HEK293 (cell line): ENCODE measurements at regions not wholly inside any gene's neighbourhood (a gene's known extent, or its start where the extent isn't known, plus 50 kb on each side); places are given as distances from the start of the nearest gene placed in this dataset.

Source experiments
- CTCF ChIA-PET: fragments of 350-600 bp; formaldehyde crosslinking; extraction: SDS; loops from one replicate; lab custom pipeline; 2021; ENCODE audit warnings: antibody characterized with exemption; lab: Yijun Ruan, JAX
- POLR2A ChIA-PET: fragments of 300-600 bp; formaldehyde crosslinking; extraction: SDS; loops from one replicate; lab custom pipeline; 2020; ENCODE audit warnings: antibody characterized with exemption, inconsistent platforms; lab: Yijun Ruan, JAX
- H3K27ac ChIP-seq: fragments of 200-500 bp; sonication (Bioruptor generic); 2 replicates; pipeline ENCODE4 v1.5.1; 2014; ENCODE audit warnings: low read depth, low read length, control low read depth, inconsistent platforms; ENCODE audit errors: extremely low read depth
- H3K36me3 ChIP-seq, 2 experiments: fragments of 200-500 bp in 1 of 2; sonication (Bioruptor generic) in 1 of 2; 1 replicate in 1 of 2; 2 replicates in 1 of 2; pipeline ENCODE4 v1.5.1; 2014 to 2017; ENCODE audit warnings: inconsistent platforms in 2 of 2, low read length in 2 of 2; ENCODE audit not compliant: control insufficient read depth in 2 of 2, insufficient read depth in 1 of 2
- H3K4me1 ChIP-seq: fragments of 200-500 bp; sonication (Bioruptor generic); 2 replicates; pipeline ENCODE4 v1.5.1; 2014; ENCODE audit warnings: mild to moderate bottlenecking, low read length, inconsistent platforms; ENCODE audit not compliant: control insufficient read depth, insufficient read depth
- H3K4me3 ChIP-seq: 2 replicates; pipeline ENCODE4 v1.5.1; 2011; ENCODE audit warnings: low read depth, mild to moderate bottlenecking, control low read depth, low read length, moderate library complexity
- H3K9me3 ChIP-seq: fragments of 200-500 bp; sonication (Bioruptor generic); 2 replicates; pipeline ENCODE4 v1.5.1; 2014; ENCODE audit warnings: low read depth, low read length, inconsistent platforms; ENCODE audit not compliant: control insufficient read depth, insufficient read depth
- HOXC10 ChIP-seq: sonication (generic); formaldehyde crosslinking; IDR thresholded peaks from 2 replicates; pipeline ENCODE4 v1.8.1; 2023; ENCODE audit warnings: mild to moderate bottlenecking, missing genetic modification reagents
- MZF1 ChIP-seq: fragments of 450-650 bp; formaldehyde crosslinking; IDR thresholded peaks from 2 replicates; pipeline ENCODE4 v1.5.1; 2017; ENCODE audit warnings: missing biosample characterization, missing genetic modification characterization, borderline replicate concordance
- ZBTB21 ChIP-seq: fragments of 450-650 bp; formaldehyde crosslinking; IDR thresholded peaks from 2 replicates; pipeline ENCODE4 v1.5.1; 2017; ENCODE audit warnings: missing biosample characterization, missing genetic modification characterization
- ZBTB8A ChIP-seq: fragments of 450-650 bp; formaldehyde crosslinking; IDR thresholded peaks from 2 replicates; pipeline ENCODE4 v1.5.1; 2016; ENCODE audit warnings: missing biosample characterization, missing genetic modification characterization
- ZNF10 ChIP-seq: fragments of 450-650 bp; formaldehyde crosslinking; IDR thresholded peaks from 2 replicates; pipeline ENCODE4 v1.5.1; 2017; ENCODE audit warnings: missing biosample characterization, missing genetic modification characterization
- ZNF112 ChIP-seq: fragments of 450-650 bp; formaldehyde crosslinking; IDR thresholded peaks from 2 replicates; pipeline ENCODE4 v1.5.0; 2017; ENCODE audit warnings: missing biosample characterization, missing genetic modification characterization
- ZNF132 ChIP-seq: fragments of 450-650 bp; formaldehyde crosslinking; IDR thresholded peaks from 2 replicates; pipeline ENCODE4 v1.5.1; 2017; ENCODE audit warnings: missing biosample characterization, missing genetic modification characterization, borderline replicate concordance
- ZNF138 ChIP-seq: fragments of 450-650 bp; formaldehyde crosslinking; IDR thresholded peaks from 2 replicates; pipeline ENCODE4 v1.5.1; 2016; ENCODE audit warnings: missing biosample characterization, missing genetic modification characterization, borderline replicate concordance
- ZNF2 ChIP-seq: fragments of 450-650 bp; formaldehyde crosslinking; IDR thresholded peaks from 2 replicates; pipeline ENCODE4 v1.5.1; 2016; ENCODE audit warnings: missing biosample characterization, missing genetic modification characterization
- ZNF629 ChIP-seq: fragments of 450-650 bp; formaldehyde crosslinking; IDR thresholded peaks from 2 replicates; pipeline ENCODE4 v1.5.1; 2017; ENCODE audit warnings: missing biosample characterization, missing genetic modification characterization
- ZNF76 ChIP-seq: fragments of 450-650 bp; formaldehyde crosslinking; IDR thresholded peaks from 2 replicates; pipeline ENCODE4; 2016; ENCODE audit warnings: low read depth, missing biosample characterization, missing genetic modification characterization, borderline replicate concordance
- ZNF791 ChIP-seq: fragments of 450-650 bp; formaldehyde crosslinking; IDR thresholded peaks from 2 replicates; pipeline ENCODE4 v1.5.1; 2016; ENCODE audit warnings: missing biosample characterization, missing genetic modification characterization
- TF ChIP-seq, protein P1 (sequence below): fragments of 450-650 bp; formaldehyde crosslinking; IDR thresholded peaks from 2 replicates; pipeline ENCODE4 v1.5.1; 2017; ENCODE audit warnings: missing biosample characterization, missing genetic modification characterization
- TF ChIP-seq, protein P2 (sequence below): fragments of 450-650 bp; formaldehyde crosslinking; IDR thresholded peaks from 2 replicates; pipeline ENCODE4 v1.5.1; 2016; ENCODE audit warnings: missing biosample characterization, missing genetic modification characterization
- TF ChIP-seq, protein P3 (sequence below): fragments of 450-650 bp; formaldehyde crosslinking; conservative IDR thresholded peaks from 2 replicates; pipeline ENCODE4 v1.5.1; 2016; ENCODE audit warnings: low read depth, missing biosample characterization, missing genetic modification characterization
- TF ChIP-seq, protein P4 (sequence below): fragments of 450-650 bp; formaldehyde crosslinking; IDR thresholded peaks from 2 replicates; pipeline ENCODE4 v1.5.1; 2016; ENCODE audit warnings: missing biosample characterization, missing genetic modification characterization
- TF ChIP-seq, protein P5 (sequence below): fragments of 450-650 bp; formaldehyde crosslinking; IDR thresholded peaks from 2 replicates; pipeline ENCODE4 v1.5.1; 2016; ENCODE audit warnings: missing biosample characterization, missing genetic modification characterization
- TF ChIP-seq, protein P6 (sequence below): fragments of 450-650 bp; formaldehyde crosslinking; IDR thresholded peaks from 2 replicates; pipeline ENCODE4 v1.5.1; 2016; ENCODE audit warnings: missing biosample characterization, missing genetic modification characterization

DNA sequence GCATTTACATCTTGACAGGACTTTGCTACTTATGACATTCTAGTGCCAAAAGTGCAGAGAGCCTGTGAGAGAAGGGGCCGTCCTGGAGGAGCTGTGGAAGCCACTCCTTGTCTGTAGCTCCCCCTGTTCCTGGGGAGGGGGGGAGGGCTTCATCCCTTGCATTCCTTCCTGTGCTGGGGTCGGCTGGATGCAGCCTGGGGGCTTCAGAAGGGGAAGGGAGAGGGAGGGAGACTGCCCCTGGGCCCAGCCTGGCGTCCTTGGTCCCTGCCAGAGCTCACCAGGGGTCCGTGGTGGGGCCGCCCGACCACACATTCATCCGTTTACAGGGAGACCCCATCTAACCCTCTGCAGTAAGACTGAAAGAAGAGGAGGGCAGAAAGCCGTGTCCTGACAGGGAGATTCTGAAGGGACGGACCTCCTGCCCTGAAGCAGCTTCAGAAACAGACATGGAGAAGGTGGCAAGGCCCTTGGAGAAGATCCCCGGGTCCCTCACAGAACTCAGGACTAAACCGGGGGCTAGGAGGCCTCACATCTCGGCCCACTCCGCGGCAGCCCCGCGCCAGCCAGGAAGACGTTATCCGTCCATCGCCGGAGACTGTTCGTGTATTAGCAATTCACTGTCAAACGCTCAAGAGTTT, 258.3 kb upstream of the SALL3 start (continued):
- TF ChIP-seq, protein P1, sequence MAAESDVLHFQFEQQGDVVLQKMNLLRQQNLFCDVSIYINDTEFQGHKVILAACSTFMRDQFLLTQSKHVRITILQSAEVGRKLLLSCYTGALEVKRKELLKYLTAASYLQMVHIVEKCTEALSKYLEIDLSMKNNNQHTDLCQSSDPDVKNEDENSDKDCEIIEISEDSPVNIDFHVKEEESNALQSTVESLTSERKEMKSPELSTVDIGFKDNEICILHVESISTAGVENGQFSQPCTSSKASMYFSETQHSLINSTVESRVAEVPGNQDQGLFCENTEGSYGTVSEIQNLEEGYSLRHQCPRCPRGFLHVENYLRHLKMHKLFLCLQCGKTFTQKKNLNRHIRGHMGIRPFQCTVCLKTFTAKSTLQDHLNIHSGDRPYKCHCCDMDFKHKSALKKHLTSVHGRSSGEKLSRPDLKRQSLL (tag by site-specific recombination) = no peak
- TF ChIP-seq HOXC10 (CRISPR knock-in tag) (no peak), ZNF10 (tag by site-specific recombination) (no peak), ZNF76 (tag by site-specific recombination) (no peak)
- TF ChIP-seq, protein P2, sequence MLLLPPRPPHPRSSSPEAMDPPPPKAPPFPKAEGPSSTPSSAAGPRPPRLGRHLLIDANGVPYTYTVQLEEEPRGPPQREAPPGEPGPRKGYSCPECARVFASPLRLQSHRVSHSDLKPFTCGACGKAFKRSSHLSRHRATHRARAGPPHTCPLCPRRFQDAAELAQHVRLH (tag by site-specific recombination) = no peak
- TF ChIP-seq, all 188 proteins: peak for 0

DNA sequence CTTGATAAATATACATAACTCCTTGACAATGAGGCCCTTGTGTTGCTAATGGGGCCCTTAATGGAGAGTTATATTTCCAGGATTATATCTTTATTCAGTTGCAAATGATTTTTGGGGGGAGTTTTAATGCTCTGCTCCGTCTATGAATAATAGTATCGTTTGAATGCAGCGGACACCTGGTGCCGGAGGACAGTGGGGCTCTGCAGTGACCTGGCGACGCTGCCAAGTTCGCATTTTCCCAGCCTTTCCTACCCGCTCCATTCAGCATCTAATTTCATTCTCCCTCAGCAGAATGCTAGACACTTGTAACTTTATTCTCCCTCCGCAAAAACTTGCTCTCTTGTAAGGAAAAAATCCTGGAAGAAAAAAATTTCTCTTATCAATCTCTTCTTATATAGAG, 257.6 kb upstream of the SALL3 start:
- ChIA-PET CTCF (interaction anchor here (1.0 kb wide), 1 partner anchor 14 kb away, joined by 5 read pairs; no protein-coding TSS in a partner anchor), POLR2A (no interaction called here)
- Histone ChIP-seq H3K4me3 (no peak overlapping the region), H3K36me3 (no peaks in the 10 kb centered on the region), H3K9me3 (no peaks in the 10 kb centered on the region), H3K4me1 (no peaks in the 10 kb centered on the region), H3K27ac (no peak overlapping the region)
- TF ChIP-seq ZNF2 (tag by site-specific recombination) (no peak), ZNF76 (tag by site-specific recombination) (no peak), ZNF132 (no peak), ZBTB8A (tag by site-specific recombination) (no peak), ZNF629 (tag by site-specific recombination) (no peak), ZBTB21 (no peak), ZNF791 (no peak), ZNF112 (tag by site-specific recombination) (no peak), ZNF138 (tag by site-specific recombination) (no peak), MZF1 (tag by site-specific recombination) (no peak)
- TF ChIP-seq, protein P3, sequence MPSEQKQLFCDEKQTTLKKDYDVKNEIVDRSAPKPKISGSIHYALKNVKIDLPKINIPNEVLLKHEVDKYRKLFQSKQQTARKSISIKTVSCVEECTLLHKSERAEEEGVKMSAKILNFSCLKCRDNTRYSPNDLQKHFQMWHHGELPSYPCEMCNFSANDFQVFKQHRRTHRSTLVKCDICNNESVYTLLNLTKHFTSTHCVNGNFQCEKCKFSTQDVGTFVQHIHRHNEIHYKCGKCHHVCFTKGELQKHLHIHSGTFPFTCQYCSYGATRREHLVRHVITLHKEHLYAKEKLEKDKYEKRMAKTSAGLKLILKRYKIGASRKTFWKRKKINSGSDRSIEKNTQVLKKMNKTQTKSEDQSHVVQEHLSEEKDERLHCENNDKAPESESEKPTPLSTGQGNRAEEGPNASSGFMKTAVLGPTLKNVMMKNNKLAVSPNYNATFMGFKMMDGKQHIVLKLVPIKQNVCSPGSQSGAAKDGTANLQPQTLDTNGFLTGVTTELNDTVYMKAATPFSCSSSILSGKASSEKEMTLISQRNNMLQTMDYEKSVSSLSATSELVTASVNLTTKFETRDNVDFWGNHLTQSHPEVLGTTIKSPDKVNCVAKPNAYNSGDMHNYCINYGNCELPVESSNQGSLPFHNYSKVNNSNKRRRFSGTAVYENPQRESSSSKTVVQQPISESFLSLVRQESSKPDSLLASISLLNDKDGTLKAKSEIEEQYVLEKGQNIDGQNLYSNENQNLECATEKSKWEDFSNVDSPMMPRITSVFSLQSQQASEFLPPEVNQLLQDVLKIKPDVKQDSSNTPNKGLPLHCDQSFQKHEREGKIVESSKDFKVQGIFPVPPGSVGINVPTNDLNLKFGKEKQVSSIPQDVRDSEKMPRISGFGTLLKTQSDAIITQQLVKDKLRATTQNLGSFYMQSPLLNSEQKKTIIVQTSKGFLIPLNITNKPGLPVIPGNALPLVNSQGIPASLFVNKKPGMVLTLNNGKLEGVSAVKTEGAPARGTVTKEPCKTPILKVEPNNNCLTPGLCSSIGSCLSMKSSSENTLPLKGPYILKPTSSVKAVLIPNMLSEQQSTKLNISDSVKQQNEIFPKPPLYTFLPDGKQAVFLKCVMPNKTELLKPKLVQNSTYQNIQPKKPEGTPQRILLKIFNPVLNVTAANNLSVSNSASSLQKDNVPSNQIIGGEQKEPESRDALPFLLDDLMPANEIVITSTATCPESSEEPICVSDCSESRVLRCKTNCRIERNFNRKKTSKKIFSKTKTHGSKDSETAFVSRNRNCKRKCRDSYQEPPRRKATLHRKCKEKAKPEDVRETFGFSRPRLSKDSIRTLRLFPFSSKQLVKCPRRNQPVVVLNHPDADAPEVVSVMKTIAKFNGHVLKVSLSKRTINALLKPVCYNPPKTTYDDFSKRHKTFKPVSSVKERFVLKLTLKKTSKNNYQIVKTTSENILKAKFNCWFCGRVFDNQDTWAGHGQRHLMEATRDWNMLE (tag by site-specific recombination) = no peak
- TF ChIP-seq, protein P4, sequence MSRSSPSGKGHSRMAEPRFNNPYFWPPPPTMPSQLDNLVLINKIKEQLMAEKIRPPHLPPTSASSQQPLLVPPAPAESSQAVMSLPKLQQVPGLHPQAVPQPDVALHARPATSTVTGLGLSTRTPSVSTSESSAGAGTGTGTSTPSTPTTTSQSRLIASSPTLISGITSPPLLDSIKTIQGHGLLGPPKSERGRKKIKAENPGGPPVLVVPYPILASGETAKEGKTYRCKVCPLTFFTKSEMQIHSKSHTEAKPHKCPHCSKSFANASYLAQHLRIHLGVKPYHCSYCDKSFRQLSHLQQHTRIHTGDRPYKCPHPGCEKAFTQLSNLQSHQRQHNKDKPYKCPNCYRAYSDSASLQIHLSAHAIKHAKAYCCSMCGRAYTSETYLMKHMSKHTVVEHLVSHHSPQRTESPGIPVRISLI = no peak
- TF ChIP-seq, protein P5, sequence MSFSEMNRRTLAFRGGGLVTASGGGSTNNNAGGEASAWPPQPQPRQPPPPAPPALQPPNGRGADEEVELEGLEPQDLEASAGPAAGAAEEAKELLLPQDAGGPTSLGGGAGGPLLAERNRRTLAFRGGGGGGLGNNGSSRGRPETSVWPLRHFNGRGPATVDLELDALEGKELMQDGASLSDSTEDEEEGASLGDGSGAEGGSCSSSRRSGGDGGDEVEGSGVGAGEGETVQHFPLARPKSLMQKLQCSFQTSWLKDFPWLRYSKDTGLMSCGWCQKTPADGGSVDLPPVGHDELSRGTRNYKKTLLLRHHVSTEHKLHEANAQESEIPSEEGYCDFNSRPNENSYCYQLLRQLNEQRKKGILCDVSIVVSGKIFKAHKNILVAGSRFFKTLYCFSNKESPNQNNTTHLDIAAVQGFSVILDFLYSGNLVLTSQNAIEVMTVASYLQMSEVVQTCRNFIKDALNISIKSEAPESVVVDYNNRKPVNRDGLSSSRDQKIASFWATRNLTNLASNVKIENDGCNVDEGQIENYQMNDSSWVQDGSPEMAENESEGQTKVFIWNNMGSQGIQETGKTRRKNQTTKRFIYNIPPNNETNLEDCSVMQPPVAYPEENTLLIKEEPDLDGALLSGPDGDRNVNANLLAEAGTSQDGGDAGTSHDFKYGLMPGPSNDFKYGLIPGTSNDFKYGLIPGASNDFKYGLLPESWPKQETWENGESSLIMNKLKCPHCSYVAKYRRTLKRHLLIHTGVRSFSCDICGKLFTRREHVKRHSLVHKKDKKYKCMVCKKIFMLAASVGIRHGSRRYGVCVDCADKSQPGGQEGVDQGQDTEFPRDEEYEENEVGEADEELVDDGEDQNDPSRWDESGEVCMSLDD (tag by site-specific recombination) = no peak
- TF ChIP-seq, protein P6, sequence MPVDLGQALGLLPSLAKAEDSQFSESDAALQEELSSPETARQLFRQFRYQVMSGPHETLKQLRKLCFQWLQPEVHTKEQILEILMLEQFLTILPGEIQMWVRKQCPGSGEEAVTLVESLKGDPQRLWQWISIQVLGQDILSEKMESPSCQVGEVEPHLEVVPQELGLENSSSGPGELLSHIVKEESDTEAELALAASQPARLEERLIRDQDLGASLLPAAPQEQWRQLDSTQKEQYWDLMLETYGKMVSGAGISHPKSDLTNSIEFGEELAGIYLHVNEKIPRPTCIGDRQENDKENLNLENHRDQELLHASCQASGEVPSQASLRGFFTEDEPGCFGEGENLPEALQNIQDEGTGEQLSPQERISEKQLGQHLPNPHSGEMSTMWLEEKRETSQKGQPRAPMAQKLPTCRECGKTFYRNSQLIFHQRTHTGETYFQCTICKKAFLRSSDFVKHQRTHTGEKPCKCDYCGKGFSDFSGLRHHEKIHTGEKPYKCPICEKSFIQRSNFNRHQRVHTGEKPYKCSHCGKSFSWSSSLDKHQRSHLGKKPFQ (tag by site-specific recombination) = no peak
